Esophagus squamous epithelium (tissue), 5 donors: ENCODE measurements at regions not wholly inside any gene's neighbourhood (a gene's known extent, or its start where the extent isn't known, plus 50 kb on each side); places are given as distances from the start of the nearest gene placed in this dataset.
"Not testable (repeated sequence)": the region's sequence is repeated elsewhere in the genome, so short reads cannot be mapped to it uniquely, and the experiment has no call there.

ENCODE experiments used
- DNase-seq: peaks from one replicate; lab custom pipeline; 2025; lab: John Stamatoyannopoulos, UW
- H3K27ac ChIP-seq, 4 donors: fragments of 200-600 bp; sonication (generic); one replicate each; pipeline ENCODE4 v1.5.1; 2016 to 2019; ENCODE audit warnings: mild to moderate bottlenecking in 1 of 4
- H3K27me3 ChIP-seq, 4 donors: fragments of 200-600 bp; sonication (generic); 1 replicate in 3 of 4; 2 replicates in 1 of 4; pipeline versions ENCODE4 v1.5.1 to v1.6.0; 2017 to 2021; ENCODE audit warnings: antibody characterized with exemption in 1 of 4
- H3K36me3 ChIP-seq, 3 donors: fragments of 200-600 bp; sonication (generic); one replicate each; pipeline ENCODE4 v1.5.1; 2016 to 2019
- H3K4me1 ChIP-seq, 3 donors: fragments of 200-600 bp; sonication (generic); one replicate each; pipeline ENCODE4 v1.5.1; 2017 to 2019
- H3K4me3 ChIP-seq, 4 donors: fragments of 200-600 bp; sonication (generic); 1 replicate in 3 of 4; 2 replicates in 1 of 4; pipeline ENCODE4 v1.5.1; 2016 to 2019; ENCODE audit warnings: mild to moderate bottlenecking in 2 of 4, moderate library complexity in 1 of 4
- H3K9me3 ChIP-seq, 3 donors: fragments of 200-600 bp; sonication (generic); one replicate each; pipeline ENCODE4 v1.5.1; 2016 to 2019
- CTCF ChIP-seq, 6 experiments: fragments of 450-650 bp in 4 of 6; fragments of 200-600 bp in 2 of 6; sonication (generic) in 2 of 6; IDR thresholded peaks; one replicate each; pipeline ENCODE4 v1.5.1; 2016 to 2019; ENCODE audit warnings: antibody characterized with exemption in 6 of 6, mild to moderate bottlenecking in 4 of 6, moderate library complexity in 4 of 6
- POLR2A ChIP-seq, 4 donors: fragments of 450-650 bp; IDR thresholded peaks; one replicate each; pipeline ENCODE4 v1.6.1; 2017; ENCODE audit warnings: antibody characterized with exemption in 4 of 4, mild to moderate bottlenecking in 4 of 4, moderate library complexity in 3 of 4
- WGBS, 2 donors: methylation state at CpG; one replicate each; pipeline ENCODE4 v1.1.5; 2018; 5-methylcytosine and 5-hydroxymethylcytosine counted together
- intact Hi-C: fragments of 100-400 bp; cut with DNase I; formaldehyde crosslinking; loops from one replicate; pipeline ENCODE4 v1.15.0; 2022
- donor health status: DM: yes; HTN: yes; CAD: no.

DNA sequence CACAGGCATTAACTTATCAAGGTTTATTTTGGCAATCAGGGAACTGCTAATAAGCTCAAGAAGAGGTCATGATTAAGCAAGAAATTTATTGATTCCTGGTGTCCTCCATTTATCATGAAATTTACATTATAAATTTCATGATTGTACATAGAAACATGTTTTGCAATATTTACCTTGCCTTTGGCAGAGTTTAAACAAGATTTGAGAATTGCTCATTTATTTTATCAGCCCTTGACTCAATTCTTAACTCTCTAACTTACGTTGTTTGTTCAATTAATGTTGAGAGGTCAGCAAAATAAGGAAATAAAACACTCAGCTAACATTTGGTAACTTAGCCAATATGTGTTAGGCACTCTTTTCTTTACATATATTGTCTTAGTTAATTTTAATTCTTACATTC, 286.6 kb downstream of the SLC7A11 start:
- WGBS, 2 donors = 33 to 41% methylated on average over 1 of the region's 1 CpG
- Histone ChIP-seq H3K9me3 (no peaks in the 10 kb centered on the region), H3K27me3 (no peaks in the 10 kb centered on the region), H3K36me3 (no peaks in the 10 kb centered on the region), H3K4me3 (no peak overlapping the region), H3K27ac (no peak overlapping the region), H3K4me1 (peaks cover 2 to 15% (median 5%) of the 10 kb centered on the region in 3 donors)
- TF ChIP-seq POLR2A (IDR thresholded peaks at IDR 0.05) (no peak), CTCF (IDR thresholded peaks at IDR 0.05) (no peak)
- no peak for DNase-seq
- intact Hi-C loops = no loop called here

- DNase-seq = no peak
- Histone ChIP-seq H3K27ac (no peak overlapping the region), H3K4me3 (no peak overlapping the region), H3K27me3 (no peaks in the 10 kb centered on the region), H3K36me3 (no peaks in the 10 kb centered on the region), H3K9me3 (no peaks in the 10 kb centered on the region), H3K4me1 (no peaks in the 10 kb centered on the region)
- WGBS, 2 donors = 73% methylated on average over 2 of the region's 2 CpGs; no CpG with 5 or more reads in 1 of the 2 donors
- no peak for TF ChIP-seq CTCF (IDR thresholded peaks at IDR 0.05)
- no peak for TF ChIP-seq POLR2A (IDR thresholded peaks at IDR 0.05)
- intact Hi-C loops = no loop called here
Measured at GRCh38 chr4:137952116-137952515, 290.0 kb downstream of the SLC7A11 start.

DNA sequence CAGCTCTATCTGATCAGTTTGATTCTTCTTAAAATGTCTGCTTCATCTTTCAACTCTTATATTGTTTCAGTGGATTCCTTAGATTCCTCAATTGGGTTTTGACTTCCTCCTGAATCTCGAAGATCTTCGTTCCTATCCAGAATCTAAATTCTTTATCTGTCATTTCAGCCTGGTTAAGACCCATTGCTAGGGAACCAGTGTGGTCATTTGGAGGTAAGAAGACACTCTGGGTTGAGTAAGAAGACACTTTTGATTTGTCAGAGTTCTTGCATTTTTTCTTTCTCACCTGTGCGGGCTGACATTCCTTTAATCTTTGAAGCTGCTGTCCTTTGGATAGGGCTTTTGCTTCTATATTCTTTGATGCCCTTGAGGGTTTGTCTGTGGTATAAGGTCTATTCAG, 291.9 kb downstream of the SLC7A11 start:
- Histone ChIP-seq H3K27me3 (no peaks in the 10 kb centered on the region), H3K4me1 (no peaks in the 10 kb centered on the region), H3K4me3 (no peak overlapping the region), H3K36me3 (no peaks in the 10 kb centered on the region), H3K9me3 (no peaks in the 10 kb centered on the region), H3K27ac (no peak overlapping the region)
- TF ChIP-seq POLR2A (IDR thresholded peaks at IDR 0.05) = no peak
- TF ChIP-seq CTCF (IDR thresholded peaks at IDR 0.05) = no peak
- intact Hi-C loops = no loop called here
- WGBS, 2 donors = 86 to 90% methylated on average over 3 of the region's 3 CpGs
- no peak for DNase-seq

DNA sequence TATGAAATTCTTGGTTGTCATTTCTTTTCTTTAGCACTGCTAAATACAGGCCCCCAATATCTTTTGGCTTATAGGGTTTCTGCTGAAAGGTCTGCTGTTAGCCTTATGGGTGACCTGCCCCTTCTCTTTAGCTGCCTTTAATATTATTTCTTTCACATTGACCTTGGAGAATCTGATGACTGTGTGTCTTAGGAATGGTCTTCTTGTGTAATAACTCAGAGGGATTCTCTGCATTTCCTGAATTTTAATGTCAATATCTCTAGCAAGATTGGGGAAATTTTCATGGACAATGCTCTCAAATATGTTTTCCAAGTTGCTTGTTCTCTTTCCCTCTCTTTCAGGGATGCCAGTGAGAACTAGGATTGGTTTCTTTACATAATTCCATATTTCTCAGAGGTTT, 292.4 kb downstream of the SLC7A11 start:
- Histone ChIP-seq H3K4me1 (no peaks in the 10 kb centered on the region), H3K9me3 (no peaks in the 10 kb centered on the region), H3K4me3 (no peak overlapping the region), H3K36me3 (no peaks in the 10 kb centered on the region), H3K27me3 (no peaks in the 10 kb centered on the region), H3K27ac (no peak overlapping the region)
- no peak for DNase-seq
- TF ChIP-seq POLR2A (IDR thresholded peaks at IDR 0.05) = no peak
- TF ChIP-seq CTCF (IDR thresholded peaks at IDR 0.05) = no peak
- intact Hi-C loops = no loop called here

- H3K27me3 ChIP-seq = no peaks in the 10 kb centered on the region
- no peaks in the 10 kb centered on the region for H3K9me3 ChIP-seq
- intact Hi-C loops = no loop called here
- no peak overlapping the region for H3K4me3 ChIP-seq
- DNase-seq = no peak
- no peaks in the 10 kb centered on the region for H3K36me3 ChIP-seq
- no peaks in the 10 kb centered on the region for H3K4me1 ChIP-seq
- 89 to 90% methylated on average over 1 of the region's 1 CpG for WGBS, 2 donors
- TF ChIP-seq POLR2A (IDR thresholded peaks at IDR 0.05) = no peak
- no peak for TF ChIP-seq CTCF (IDR thresholded peaks at IDR 0.05)
- H3K27ac ChIP-seq = no peak overlapping the region
Measured at GRCh38 chr4:137946453-137947174, 295.5 kb downstream of the SLC7A11 start.

DNA sequence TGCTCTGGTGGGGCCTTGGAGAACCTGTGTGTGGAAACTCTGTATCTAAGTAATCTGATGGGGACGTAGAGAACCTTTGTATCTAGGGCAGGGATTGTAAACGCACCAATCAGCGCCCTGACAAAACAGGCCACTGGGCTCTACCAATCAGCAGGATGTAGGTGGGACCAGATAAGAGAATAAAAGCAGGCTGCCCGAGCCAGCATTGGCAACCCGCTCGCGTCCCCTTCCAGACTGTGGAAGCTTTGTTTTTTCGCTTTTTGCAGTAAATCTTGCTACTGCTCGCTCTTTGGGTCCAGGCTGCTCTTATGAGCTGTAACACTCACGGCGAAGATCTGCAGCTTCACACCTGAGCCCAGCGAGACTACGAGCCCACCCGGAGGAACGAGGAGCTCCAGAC, 299.3 kb downstream of the SLC7A11 start:
- 96% methylated on average over 8 to 13 of the region's 15 CpGs for WGBS, 2 donors
- H3K9me3 ChIP-seq, H3K27ac ChIP-seq, H3K27me3 ChIP-seq, H3K4me3 ChIP-seq, intact Hi-C loops, DNase-seq, H3K36me3 ChIP-seq, H3K4me1 ChIP-seq: not testable (repeated sequence)

DNA sequence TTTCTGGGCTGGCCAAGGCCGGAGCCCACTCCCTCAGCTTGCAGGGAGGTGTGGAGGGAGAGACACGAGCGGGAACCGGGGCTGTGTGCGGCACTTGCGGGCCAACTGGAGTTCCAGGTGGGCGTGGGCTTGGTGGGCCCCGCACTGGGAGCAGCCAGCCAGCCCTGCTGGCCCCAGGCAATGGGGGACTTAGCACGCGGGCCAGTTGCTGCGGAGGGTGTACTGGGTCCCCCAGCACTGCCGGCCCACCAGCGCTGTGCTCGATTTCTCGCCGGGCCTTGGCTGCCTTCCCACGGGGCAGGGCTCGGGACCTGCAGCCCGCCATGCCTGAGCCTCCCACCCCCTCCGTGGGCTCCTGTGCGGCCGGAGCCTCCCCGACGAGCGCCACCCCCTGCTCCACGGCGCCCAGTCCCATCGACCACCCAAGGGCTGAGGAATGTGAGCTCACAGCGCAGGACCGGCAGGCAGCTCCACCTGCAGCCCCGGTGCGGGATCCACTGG, 300.1 kb downstream of the SLC7A11 start:
- H3K4me1 ChIP-seq, intact Hi-C loops, DNase-seq, H3K27me3 ChIP-seq, H3K27ac ChIP-seq, H3K9me3 ChIP-seq, H3K36me3 ChIP-seq, H3K4me3 ChIP-seq: not testable (repeated sequence)
- no CpG with 5 or more reads among the region's 32 CpGs for WGBS, 2 donors
